HepG2 (cell line): ENCODE measurements at regions not wholly inside any gene's neighbourhood (a gene's known extent, or its start where the extent isn't known, plus 50 kb on each side); places are given as distances from the start of the nearest gene placed in this dataset.

Source experiments
- ATAC-seq: fragments of 200-7000 bp; cut with Tn5 transposase; 3 replicates; pipeline ENCODE4 v1.9.1; 2020; ENCODE audit warnings: mild to moderate bottlenecking, moderate library complexity
- BruUV-seq: library from RNA; stranded (reverse); fragments of 400-500 nt; replicated peaks from 2 replicates; lab custom pipeline; 2021; lab: Mats Ljungman, UMichigan
- CTCF ChIA-PET: fragments of 300-600 bp; formaldehyde crosslinking; extraction: SDS; loops from one replicate; lab custom pipeline; 2021; ENCODE audit warnings: low total read pairs, inconsistent platforms, low intra/inter-chr PET ratio; lab: Yijun Ruan, JAX
- POLR2A ChIA-PET: fragments of 350-600 bp; sonication (Branson Sonifier 250); formaldehyde crosslinking; loops from one replicate; lab custom pipeline; 2020; ENCODE audit warnings: antibody characterized with exemption, inconsistent platforms; lab: Yijun Ruan, JAX
- DNase-seq: peaks from one replicate; pipeline ENCODE4 v3.0.0-alpha.2; 2015; ENCODE audit warnings: low spot score
- FAIRE-seq: peaks from 3 replicates; lab custom pipeline; 2011; peaks lifted over from hg19 to GRCh38; lab: Jason Lieb, UNC
- H2AFZ ChIP-seq: one replicate; pipeline ENCODE4 v1.6.1; 2011; ENCODE audit warnings: low read length, inconsistent platforms
- H3K27ac ChIP-seq: fragments of 300-600 bp; 3 replicates; pipeline ENCODE4 v1.8.0; 2011; ENCODE audit warnings: mixed run types, mild to moderate bottlenecking, mixed read lengths, low read length, inconsistent platforms; ENCODE audit not compliant: insufficient read depth; ENCODE audit errors: extremely low read length
- H3K27me3 ChIP-seq, 2 experiments: fragments of 200-600 bp in 1 of 2; 2 replicates in 1 of 2; 3 replicates in 1 of 2; pipeline versions ENCODE4 v1.6.0 to v1.8.0; 2011; ENCODE audit warnings: low read length in 2 of 2, mild to moderate bottlenecking in 2 of 2, moderate library complexity in 2 of 2, inconsistent platforms in 1 of 2; ENCODE audit not compliant: insufficient read depth in 2 of 2, control insufficient read depth in 1 of 2
- H3K36me3 ChIP-seq, 2 experiments: fragments of 200-600 bp in 1 of 2; replicated peaks in 1 of 2; 2 replicates in 1 of 2; 3 replicates in 1 of 2; pipeline versions ENCODE4 v1.5.1 to v1.8.0; 2011; ENCODE audit warnings: low read length in 2 of 2, inconsistent platforms in 1 of 2; ENCODE audit not compliant: insufficient read depth in 2 of 2, control insufficient read depth in 1 of 2
- H3K4me1 ChIP-seq: 2 replicates; pipeline ENCODE4 v1.5.1; 2012; ENCODE audit warnings: low read length, inconsistent platforms; ENCODE audit not compliant: insufficient read depth
- H3K4me2 ChIP-seq: 2 replicates; pipeline ENCODE4 v1.6.0; 2011; ENCODE audit warnings: low read depth, low read length, inconsistent platforms
- H3K4me3 ChIP-seq, 3 experiments: fragments of 200-600 bp in 1 of 3; sonication (generic), shearing (Covaris generic) in 1 of 3; replicated peaks in 1 of 3; 2 replicates each; pipeline ENCODE4 v1.5.1; 2011 to 2016; ENCODE audit warnings: low read length in 3 of 3, inconsistent platforms in 2 of 3, low read depth in 2 of 3, mild to moderate bottlenecking in 2 of 3, control low read depth in 1 of 3, mixed read lengths in 1 of 3; ENCODE audit not compliant: insufficient read depth in 1 of 3
- H3K79me2 ChIP-seq: one replicate; pipeline ENCODE4 v1.6.1; 2011; ENCODE audit warnings: low read length, inconsistent platforms; ENCODE audit not compliant: insufficient read depth
- H3K9ac ChIP-seq: 2 replicates; pipeline ENCODE4 v1.6.0; 2011; ENCODE audit warnings: mild to moderate bottlenecking, low read depth, low read length, inconsistent platforms; ENCODE audit not compliant: insufficient read depth
- H3K9me3 ChIP-seq: 2 replicates; pipeline ENCODE4 v1.5.1; 2012; ENCODE audit warnings: mild to moderate bottlenecking, low read length
- H4K20me1 ChIP-seq: 2 replicates; pipeline ENCODE4 v1.6.0; 2011; ENCODE audit warnings: inconsistent platforms, mild to moderate bottlenecking, low read length, moderate library complexity; ENCODE audit not compliant: insufficient read depth
- STAG1 ChIP-seq: sonication (generic); formaldehyde crosslinking; IDR thresholded peaks from 2 replicates; pipeline ENCODE4 v1.4.0; 2020; ENCODE audit warnings: missing genetic modification reagents
- SYNCRIP ChIP-seq: fragments of 200-400 bp; formaldehyde crosslinking; IDR thresholded peaks from 2 replicates; pipeline ENCODE4 v1.6.1; 2018; ENCODE audit warnings: mild to moderate bottlenecking, low read depth, low read length; ENCODE audit not compliant: insufficient read depth
- TGIF2 ChIP-seq: IDR thresholded peaks from 2 replicates; pipeline ENCODE4 v1.6.1; 2016; ENCODE audit warnings: control low read depth, missing compliant biosample characterization
- WGBS: methylation state at CpG from one replicate; pipeline ENCODE4 v1.1.6; 2017; ENCODE audit warnings: low lambda C conversion rate; 5-methylcytosine and 5-hydroxymethylcytosine counted together
- in situ Hi-C: cut with HindIII; loops from 2 replicates; pipeline ENCODE4 v1.10.0; 2017; ENCODE audit warnings: low pct_unique_long_range_greater_than_20kb; ENCODE audit not compliant: extremely low pct_ligation_motif_present
- intact Hi-C: fragments of 100-400 bp; cut with micrococcal nuclease; formaldehyde crosslinking; loops from one replicate; pipeline ENCODE4 v1.10.0; 2022; ENCODE audit not compliant: unreplicated experiment
- TF ChIP-seq, protein P1 (sequence below): sonication (generic); formaldehyde crosslinking; IDR thresholded peaks from 2 replicates; pipeline ENCODE4 v1.5.0; 2020; ENCODE audit warnings: mild to moderate bottlenecking, missing genetic modification reagents, moderate library complexity
- TF ChIP-seq, protein P2 (sequence below): fragments of 450-650 bp; IDR thresholded peaks from 2 replicates; pipeline ENCODE4 v1.6.1; 2016

- Histone ChIP-seq H4K20me1 (no peaks in the 10 kb centered on the region), H3K9ac (no peak overlapping the region), H3K27me3 (no peaks in the 10 kb centered on the region; a peak in 1 of 5 replicates)
- BruUV-seq: no TSS peak
- intact Hi-C loops: loop anchor here (10.0 kb wide), 1 partner anchor 1886 kb away; no protein-coding TSS in a partner anchor
- in situ Hi-C loops: loop anchor here (5.0 to 25.0 kb wide), 4 partner anchors 606 to 1646 kb away; no protein-coding TSS in a partner anchor
- WGBS: under 1% methylated on average over 5 of the region's 5 CpGs
- TF ChIP-seq STAG1 (CRISPR knock-in tag) (peak; percentile 65), TGIF2 (no peak)
- TF ChIP-seq, protein P1, sequence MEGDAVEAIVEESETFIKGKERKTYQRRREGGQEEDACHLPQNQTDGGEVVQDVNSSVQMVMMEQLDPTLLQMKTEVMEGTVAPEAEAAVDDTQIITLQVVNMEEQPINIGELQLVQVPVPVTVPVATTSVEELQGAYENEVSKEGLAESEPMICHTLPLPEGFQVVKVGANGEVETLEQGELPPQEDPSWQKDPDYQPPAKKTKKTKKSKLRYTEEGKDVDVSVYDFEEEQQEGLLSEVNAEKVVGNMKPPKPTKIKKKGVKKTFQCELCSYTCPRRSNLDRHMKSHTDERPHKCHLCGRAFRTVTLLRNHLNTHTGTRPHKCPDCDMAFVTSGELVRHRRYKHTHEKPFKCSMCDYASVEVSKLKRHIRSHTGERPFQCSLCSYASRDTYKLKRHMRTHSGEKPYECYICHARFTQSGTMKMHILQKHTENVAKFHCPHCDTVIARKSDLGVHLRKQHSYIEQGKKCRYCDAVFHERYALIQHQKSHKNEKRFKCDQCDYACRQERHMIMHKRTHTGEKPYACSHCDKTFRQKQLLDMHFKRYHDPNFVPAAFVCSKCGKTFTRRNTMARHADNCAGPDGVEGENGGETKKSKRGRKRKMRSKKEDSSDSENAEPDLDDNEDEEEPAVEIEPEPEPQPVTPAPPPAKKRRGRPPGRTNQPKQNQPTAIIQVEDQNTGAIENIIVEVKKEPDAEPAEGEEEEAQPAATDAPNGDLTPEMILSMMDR (CRISPR knock-in tag): peak; percentile 36; the same call in 1 of the 2 replicates
- TF ChIP-seq, all 625 proteins: peak for 2
- ChIA-PET POLR2A (no interaction called here), CTCF (interaction anchor here (1.9 kb wide), 1 partner anchor 1245 kb away, joined by 15 read pairs; no protein-coding TSS in a partner anchor)
- Histone ChIP-seq H3K36me3 (no peaks in the 10 kb centered on the region), H3K4me2 (no peak overlapping the region), H3K79me2 (no peaks in the 10 kb centered on the region), H3K4me1 (no peaks in the 10 kb centered on the region), H3K27ac (no peak overlapping the region), H2AFZ (no peak overlapping the region), H3K9me3 (no peaks in the 10 kb centered on the region), H3K4me3 (no peak overlapping the region)
- ATAC-seq (no peak), DNase-seq (peak; percentile 21), FAIRE-seq (no peak)
These were observed 244.5 kb upstream of the ANKRD30A start for GRCh38 chr10:36880898-36881297.

DNA sequence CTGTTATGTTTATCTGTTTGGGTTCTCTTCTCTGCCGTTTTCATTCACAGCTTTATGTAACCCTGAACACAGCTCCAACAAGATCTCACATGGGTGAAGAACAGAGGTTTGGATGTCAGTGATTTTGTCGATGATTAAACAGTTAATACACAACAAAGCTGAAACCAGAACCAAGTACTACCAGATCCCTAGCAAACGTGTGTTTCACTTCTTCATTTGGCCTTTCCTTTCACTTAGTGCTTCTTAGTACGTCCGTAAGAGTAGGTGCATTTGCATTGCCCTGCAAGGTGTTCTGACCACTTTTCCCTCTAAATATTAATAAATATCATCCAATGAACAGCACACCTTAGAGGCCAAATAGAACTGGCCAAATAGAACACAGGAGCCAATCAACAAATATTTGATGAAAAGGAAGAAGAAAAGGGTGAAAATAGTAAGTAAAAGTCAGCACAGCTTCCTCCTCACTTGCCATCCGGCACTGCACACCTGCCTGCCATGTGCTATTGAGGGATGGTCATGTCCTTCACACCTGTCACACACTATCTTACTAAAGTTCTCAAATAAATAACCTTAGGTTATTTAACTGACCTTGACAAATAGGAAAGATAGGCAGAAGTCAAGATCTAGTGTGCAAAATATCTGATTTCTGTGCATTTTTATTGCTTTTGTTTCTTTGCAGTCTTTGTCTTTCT lies 252.6 kb upstream of the ANKRD30A start:
- 3% methylated on average over 6 of the region's 6 CpGs for WGBS
- Histone ChIP-seq H4K20me1 (no peaks in the 10 kb centered on the region), H3K79me2 (no peaks in the 10 kb centered on the region), H3K4me2 (no peak overlapping the region), H3K27me3 (no peaks in the 10 kb centered on the region; a peak in 1 of 5 replicates), H3K4me3 (no peak overlapping the region), H3K27ac (no peak overlapping the region), H3K36me3 (no peaks in the 10 kb centered on the region), H3K4me1 (no peaks in the 10 kb centered on the region), H2AFZ (no peak overlapping the region), H3K9me3 (no peaks in the 10 kb centered on the region), H3K9ac (no peak overlapping the region)
- no peak for DNase-seq
- ATAC-seq: no peak
- in situ Hi-C loops (no loop called here), intact Hi-C loops (no loop called here)
- FAIRE-seq: no peak
- CTCF ChIA-PET: no interaction called here
- BruUV-seq: no TSS peak
- TF ChIP-seq SYNCRIP: no peak
- TF ChIP-seq, protein P2, sequence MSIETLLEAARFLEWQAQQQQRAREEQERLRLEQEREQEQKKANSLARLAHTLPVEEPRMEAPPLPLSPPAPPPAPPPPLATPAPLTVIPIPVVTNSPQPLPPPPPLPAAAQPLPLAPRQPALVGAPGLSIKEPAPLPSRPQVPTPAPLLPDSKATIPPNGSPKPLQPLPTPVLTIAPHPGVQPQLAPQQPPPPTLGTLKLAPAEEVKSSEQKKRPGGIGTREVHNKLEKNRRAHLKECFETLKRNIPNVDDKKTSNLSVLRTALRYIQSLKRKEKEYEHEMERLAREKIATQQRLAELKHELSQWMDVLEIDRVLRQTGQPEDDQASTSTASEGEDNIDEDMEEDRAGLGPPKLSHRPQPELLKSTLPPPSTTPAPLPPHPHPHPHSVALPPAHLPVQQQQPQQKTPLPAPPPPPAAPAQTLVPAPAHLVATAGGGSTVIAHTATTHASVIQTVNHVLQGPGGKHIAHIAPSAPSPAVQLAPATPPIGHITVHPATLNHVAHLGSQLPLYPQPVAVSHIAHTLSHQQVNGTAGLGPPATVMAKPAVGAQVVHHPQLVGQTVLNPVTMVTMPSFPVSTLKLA: peak; percentile 77
- POLR2A ChIA-PET: no interaction called here
